IMR-90 (cell line): ENCODE measurements at regions not wholly inside any gene's neighbourhood (a gene's known extent, or its start where the extent isn't known, plus 50 kb on each side); places are given as distances from the start of the nearest gene placed in this dataset.

Experiments used
- BHLHE40 ChIP-seq: fragments of 150-350 bp; IDR thresholded peaks from 2 replicates; pipeline ENCODE4 v1.6.1; 2016; ENCODE audit warnings: mild to moderate bottlenecking, low read depth, low read length
- CEBPB ChIP-seq: IDR thresholded peaks from 2 replicates; pipeline ENCODE4 v1.6.1; 2012; ENCODE audit warnings: low read depth, low read length, improper control_type of control experiment
- ELK1 ChIP-seq: fragments of 150-350 bp; IDR thresholded peaks from 2 replicates; pipeline ENCODE4 v1.6.1; 2016; ENCODE audit warnings: low read depth, mild to moderate bottlenecking, low read length, moderate library complexity, borderline replicate concordance
- FOS ChIP-seq: fragments of 150-350 bp; IDR thresholded peaks from 2 replicates; pipeline ENCODE4 v1.6.1; 2016; ENCODE audit warnings: low read depth, low read length
- MAFK ChIP-seq: IDR thresholded peaks from 2 replicates; pipeline ENCODE4 v1.6.1; 2012; ENCODE audit warnings: low read depth, low read length, improper control_type of control experiment
- MAZ ChIP-seq: IDR thresholded peaks from 2 replicates; pipeline ENCODE4 v1.6.1; 2012; ENCODE audit warnings: low read depth, mild to moderate bottlenecking, low read length, improper control_type of control experiment, moderate library complexity, borderline replicate concordance
- NFE2L2 ChIP-seq: fragments of 150-350 bp; IDR thresholded peaks from 2 replicates; pipeline ENCODE4 v1.6.1; 2016; ENCODE audit warnings: low read depth, mild to moderate bottlenecking, low read length
- POLR2A ChIP-seq: IDR thresholded peaks from 2 replicates; pipeline ENCODE4 v1.6.1; 2012; ENCODE audit warnings: mild to moderate bottlenecking, low read depth, low read length
- RCOR1 ChIP-seq: IDR thresholded peaks from 2 replicates; pipeline ENCODE4 v1.6.1; 2012; ENCODE audit warnings: mild to moderate bottlenecking, low read length, improper control_type of control experiment; ENCODE audit not compliant: insufficient replicate concordance
- RFX5 ChIP-seq: IDR thresholded peaks from 2 replicates; pipeline ENCODE4 v1.8.0; 2012; ENCODE audit warnings: low read depth, mild to moderate bottlenecking, low read length, moderate library complexity
- SMC3 ChIP-seq: fragments of 150-350 bp; IDR thresholded peaks from 2 replicates; pipeline ENCODE4 v1.6.1; 2016; ENCODE audit warnings: low read depth, mild to moderate bottlenecking, antibody characterized with exemption, low read length, moderate library complexity
- USF2 ChIP-seq: fragments of 150-350 bp; IDR thresholded peaks from 2 replicates; pipeline ENCODE4 v1.6.1; 2017; ENCODE audit warnings: mild to moderate bottlenecking, antibody characterized with exemption, low read length, low read depth
- TF ChIP-seq, protein P1 (sequence below): conservative IDR thresholded peaks from 2 replicates; pipeline ENCODE4 v1.5.1; 2012; ENCODE audit warnings: mild to moderate bottlenecking, low read depth, low read length, improper control_type of control experiment

GRCh38 chr1:203425663-203425975, 50.0 kb upstream of the PRELP start:
- TF ChIP-seq, protein P1, sequence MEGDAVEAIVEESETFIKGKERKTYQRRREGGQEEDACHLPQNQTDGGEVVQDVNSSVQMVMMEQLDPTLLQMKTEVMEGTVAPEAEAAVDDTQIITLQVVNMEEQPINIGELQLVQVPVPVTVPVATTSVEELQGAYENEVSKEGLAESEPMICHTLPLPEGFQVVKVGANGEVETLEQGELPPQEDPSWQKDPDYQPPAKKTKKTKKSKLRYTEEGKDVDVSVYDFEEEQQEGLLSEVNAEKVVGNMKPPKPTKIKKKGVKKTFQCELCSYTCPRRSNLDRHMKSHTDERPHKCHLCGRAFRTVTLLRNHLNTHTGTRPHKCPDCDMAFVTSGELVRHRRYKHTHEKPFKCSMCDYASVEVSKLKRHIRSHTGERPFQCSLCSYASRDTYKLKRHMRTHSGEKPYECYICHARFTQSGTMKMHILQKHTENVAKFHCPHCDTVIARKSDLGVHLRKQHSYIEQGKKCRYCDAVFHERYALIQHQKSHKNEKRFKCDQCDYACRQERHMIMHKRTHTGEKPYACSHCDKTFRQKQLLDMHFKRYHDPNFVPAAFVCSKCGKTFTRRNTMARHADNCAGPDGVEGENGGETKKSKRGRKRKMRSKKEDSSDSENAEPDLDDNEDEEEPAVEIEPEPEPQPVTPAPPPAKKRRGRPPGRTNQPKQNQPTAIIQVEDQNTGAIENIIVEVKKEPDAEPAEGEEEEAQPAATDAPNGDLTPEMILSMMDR, result no peak
- TF ChIP-seq RCOR1 (no peak), FOS (no peak), POLR2A (no peak), MAZ (no peak), SMC3 (no peak), CEBPB (no peak), ELK1 (no peak), MAFK (no peak), USF2 (no peak), BHLHE40 (no peak), RFX5 (no peak), NFE2L2 (no peak)
